Activated CD4-positive, CD25-positive, alpha-beta regulatory T cell treated with anti-CD3 and anti-CD28 coated beads, Interleukin-2, amount 50 U/mL, for 72 hours (primary cell): ENCODE measurements at regions not wholly inside any gene's neighbourhood (a gene's known extent, or its start where the extent isn't known, plus 50 kb on each side); places are given as distances from the start of the nearest gene placed in this dataset.

Source experiments
- DNase-seq: peaks from one replicate; pipeline ENCODE4 v3.0.0; 2021

DNA sequence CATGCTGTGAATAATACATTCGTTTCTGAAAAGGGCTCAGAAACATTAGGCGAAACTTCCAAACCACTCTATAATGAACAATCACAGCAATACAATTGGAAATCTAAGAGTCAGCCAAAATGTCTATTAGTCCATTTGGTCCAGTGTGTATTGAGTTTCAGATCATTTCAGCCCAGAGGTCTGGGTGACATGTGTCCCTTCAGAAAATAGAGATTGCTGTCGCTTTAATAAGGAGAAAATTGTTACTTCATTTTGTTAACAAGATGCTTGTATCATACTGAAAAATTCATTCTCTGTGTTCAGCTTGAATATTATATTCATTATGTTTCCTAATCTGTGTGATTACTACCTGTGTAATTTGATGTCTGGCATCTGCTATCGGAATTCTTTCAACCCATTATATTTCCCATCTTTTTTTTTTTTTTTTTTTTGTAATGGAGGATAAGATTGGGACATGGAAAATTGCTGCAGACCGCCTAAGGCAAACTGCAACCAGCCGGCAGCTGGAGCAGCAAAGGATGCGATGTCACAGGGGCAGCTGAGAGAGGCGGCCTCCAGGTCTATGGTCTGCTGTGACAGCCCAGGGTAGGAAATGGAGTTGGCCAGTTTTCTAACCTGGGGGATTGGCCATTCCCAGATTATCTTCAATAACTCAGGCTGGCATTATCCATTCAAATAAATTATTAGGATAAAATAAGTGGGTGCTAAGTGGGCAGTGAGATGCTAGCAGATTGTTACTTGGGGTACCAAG is 170.9 kb upstream of the NPVF start:
- DNase-seq, result no peak

- no peak for DNase-seq
Measured at GRCh38 chr7:25402532-25402931, 174.2 kb upstream of the NPVF start.

DNA sequence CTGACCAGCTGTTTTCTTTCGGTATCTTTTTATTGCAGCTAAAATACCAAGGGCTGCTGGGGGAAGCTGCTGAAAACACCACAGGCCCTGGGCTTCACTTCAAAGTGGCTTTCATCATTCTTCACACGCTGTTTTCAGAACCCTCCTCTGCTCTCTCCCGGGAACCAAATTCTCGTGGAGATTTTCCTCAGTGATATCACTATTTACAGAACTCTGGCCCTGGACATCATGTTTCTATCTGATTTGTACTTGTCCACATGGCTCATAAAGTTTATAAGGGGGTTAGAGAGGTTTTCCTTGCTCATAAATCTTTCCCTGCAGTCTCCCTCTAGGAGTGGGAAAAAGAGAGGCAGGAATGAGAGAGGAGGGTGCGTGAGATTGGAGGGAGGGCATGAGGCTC is 177.4 kb upstream of the NPVF start:
- no peak for DNase-seq

GRCh38 chr7:25407053-25407452 is 178.8 kb upstream of the NPVF start:
- DNase-seq, result no peak

- DNase-seq, result no peak
Measured at GRCh38 chr7:25408012-25408687, 179.9 kb upstream of the NPVF start.

DNA sequence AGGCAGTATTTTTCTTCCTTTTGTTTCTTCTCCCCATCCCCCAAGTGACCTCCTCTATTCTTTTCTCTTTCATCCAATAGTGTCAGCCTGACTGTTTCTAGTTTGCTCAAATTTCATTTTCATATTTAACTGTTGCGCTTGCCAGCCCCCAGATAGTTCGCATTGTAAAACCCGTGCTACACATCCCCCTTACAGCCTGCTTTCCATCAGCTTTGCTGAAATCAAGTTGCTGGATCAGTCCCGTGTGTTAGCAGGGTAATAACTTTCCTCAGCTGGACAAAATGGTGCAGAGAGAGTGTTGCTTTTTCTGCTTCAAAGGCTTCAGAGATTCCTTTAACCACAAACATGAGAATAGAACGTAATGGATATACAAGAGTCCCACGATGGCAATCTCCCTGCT is 180.6 kb upstream of the NPVF start:
- DNase-seq, result no peak

GRCh38 chr7:25409897-25410636 is 181.8 kb upstream of the NPVF start:
- DNase-seq, result no peak

- DNase-seq, result no peak
Measured at GRCh38 chr7:25420771-25421170, 192.5 kb upstream of the NPVF start.

DNA sequence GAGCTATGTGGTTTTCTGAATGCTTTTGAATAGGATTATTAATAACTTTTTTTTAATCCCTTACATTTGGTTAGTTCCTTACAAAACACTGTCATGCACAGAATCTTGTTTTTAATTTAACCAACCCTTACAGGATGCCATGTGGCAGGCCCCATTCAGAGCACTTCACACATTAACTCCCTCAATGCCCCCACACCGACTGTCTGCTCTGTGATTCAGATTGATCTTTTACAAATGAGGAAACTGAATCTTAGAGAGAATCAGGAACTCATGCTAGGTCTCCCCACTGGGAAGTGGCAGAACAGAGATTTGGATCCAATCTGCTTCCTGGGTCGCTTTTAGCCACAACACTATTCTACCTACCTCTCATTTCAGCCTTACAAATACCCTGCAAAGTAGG is 195.8 kb upstream of the NPVF start:
- no peak for DNase-seq

GRCh38 chr7:25424855-25425254 is 196.6 kb upstream of the NPVF start:
- DNase-seq, result no peak

DNA sequence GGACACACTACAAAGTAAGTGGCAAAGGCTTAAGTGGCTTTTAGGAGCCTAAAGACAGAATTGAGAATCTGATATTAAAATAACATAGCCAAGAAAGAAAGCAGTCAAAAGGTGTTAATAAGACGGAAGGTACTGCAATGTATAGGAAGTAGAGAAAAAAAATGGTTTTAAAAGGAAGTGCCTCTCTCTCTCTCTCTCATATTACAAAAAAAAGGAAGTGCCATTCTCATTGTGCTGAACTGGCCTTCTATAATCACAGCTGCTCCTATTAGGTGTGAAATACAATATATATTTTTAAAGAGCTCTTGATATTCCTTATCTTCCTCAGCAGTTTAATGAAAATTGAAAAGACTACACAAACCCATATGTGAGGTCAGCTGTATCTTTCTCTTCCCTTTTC is 199.4 kb upstream of the NPVF start:
- no peak for DNase-seq

DNA sequence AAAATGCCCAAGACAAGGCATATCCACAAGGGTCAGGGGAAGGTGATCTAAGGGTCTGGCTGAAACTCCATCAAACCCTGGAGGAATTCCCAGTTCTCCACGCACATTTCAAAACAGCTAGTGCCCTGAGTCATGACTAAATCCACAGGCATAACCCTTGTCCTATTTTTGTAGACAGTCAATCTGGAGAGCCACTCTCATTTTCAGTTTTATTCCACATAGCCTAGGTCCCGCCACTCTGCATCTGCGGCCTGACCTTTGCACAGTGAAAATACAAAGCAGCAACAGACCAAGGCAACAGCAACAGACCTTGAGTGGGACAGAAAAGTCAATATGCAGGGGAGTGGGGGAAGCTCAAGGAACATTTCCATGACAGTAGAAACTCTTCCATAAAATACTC is 201.4 kb upstream of the NPVF start:
- no peak for DNase-seq

DNA sequence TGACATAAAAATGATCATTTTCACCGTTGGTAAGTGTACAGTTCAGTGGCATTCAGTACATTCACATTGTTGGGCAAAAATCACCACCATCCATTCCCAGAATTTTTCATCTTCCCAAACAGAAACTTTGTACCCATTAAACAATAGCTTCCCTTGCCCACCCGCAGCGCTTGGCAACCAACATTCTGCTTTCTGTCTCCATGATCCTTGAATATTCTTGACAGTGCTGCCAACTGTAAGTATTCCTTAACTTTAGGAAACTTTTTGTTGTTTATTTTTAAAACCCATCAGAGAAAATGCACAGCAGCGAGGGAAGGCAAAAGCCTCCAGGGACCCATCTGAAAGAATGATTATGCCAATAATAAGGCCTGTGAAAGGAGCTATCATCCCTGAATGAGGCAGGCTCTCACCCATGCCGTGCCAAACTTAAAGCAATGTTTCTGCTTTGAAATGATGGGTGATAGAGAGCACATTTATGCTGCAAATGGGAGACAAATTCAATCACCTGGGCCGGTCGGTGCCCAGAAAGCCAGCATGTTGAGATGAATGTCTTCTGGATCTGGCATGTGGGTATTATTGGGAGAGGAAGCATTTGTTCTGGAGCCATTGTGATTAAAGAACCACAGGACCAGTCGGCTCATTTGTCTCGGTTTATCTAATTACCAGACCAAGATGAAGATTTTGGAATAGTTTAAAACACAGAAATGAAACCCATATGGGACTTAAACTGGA is 202.1 kb upstream of the NPVF start:
- no peak for DNase-seq

GRCh38 chr7:25431956-25432450 is 203.7 kb upstream of the NPVF start:
- DNase-seq, result no peak

- no peak for DNase-seq
Measured at GRCh38 chr7:25432807-25433206, 204.5 kb upstream of the NPVF start.

GRCh38 chr7:25436413-25436812 is 208.1 kb upstream of the NPVF start:
- DNase-seq, result no peak

DNA sequence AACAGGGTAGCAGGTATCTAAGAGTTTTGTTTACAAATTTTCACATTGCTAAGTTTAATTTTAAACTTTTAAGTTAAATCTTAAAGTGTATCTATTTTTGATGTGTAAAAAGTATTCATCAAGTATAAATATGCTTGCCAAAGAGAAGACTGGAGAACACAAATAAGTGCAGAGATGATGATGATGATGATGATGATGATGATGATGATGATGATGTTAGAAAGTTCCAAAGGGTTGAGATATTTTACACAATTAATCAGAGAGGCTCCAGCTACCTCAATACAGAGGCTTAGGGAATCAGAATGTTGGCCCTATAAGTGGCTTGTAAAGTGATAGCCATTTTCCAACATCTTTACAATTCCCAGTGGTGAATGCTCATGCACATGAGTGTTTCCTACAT is 209.0 kb upstream of the NPVF start:
- DNase-seq, result no peak

- DNase-seq, result no peak
Measured at GRCh38 chr7:25444991-25445390, 216.7 kb upstream of the NPVF start.

GRCh38 chr7:25448301-25448700 is 220.0 kb upstream of the NPVF start:
- DNase-seq, result no peak

GRCh38 chr7:25454020-25454419 is 225.7 kb upstream of the NPVF start:
- DNase-seq, result no peak

DNA sequence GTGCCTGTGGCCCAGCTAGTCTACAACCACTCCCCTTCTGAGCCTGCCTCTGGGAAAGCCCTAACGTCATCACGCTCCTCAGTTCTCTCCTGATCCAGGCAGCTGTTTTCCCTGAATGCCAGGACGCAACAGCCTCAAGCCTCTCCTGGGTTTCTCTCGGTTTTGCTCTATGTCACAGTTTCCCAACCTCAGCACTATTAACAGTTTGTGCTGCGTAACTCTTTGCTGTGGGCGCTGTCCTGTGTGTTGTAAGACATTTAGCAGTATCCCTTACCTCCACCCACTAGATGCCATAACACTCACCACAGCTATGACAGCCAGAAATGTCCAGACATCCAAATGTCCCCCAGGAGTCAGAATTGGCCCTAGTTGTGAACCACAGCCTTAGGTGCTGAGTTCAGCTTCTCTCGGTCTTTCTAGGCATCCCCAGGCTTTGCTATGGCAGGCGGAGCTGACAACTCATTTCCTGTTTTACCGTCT is 226.3 kb upstream of the NPVF start:
- DNase-seq, result no peak

- no peak for DNase-seq
Measured at GRCh38 chr7:25455683-25456251, 227.5 kb upstream of the NPVF start.
